Medulla oblongata (tissue), 1 donor: ENCODE measurements at regions not wholly inside any gene's neighbourhood (a gene's known extent, or its start where the extent isn't known, plus 50 kb on each side); places are given as distances from the start of the nearest gene placed in this dataset.

Experiments used
- DNase-seq: peaks from one replicate; pipeline ENCODE4 v3.0.0-alpha.2; 2015; ENCODE audit errors: extremely low spot score

GRCh38 chr1:184141361-184141880 is 89.9 kb downstream of the TSEN15 start:
- DNase-seq, result no peak

DNA sequence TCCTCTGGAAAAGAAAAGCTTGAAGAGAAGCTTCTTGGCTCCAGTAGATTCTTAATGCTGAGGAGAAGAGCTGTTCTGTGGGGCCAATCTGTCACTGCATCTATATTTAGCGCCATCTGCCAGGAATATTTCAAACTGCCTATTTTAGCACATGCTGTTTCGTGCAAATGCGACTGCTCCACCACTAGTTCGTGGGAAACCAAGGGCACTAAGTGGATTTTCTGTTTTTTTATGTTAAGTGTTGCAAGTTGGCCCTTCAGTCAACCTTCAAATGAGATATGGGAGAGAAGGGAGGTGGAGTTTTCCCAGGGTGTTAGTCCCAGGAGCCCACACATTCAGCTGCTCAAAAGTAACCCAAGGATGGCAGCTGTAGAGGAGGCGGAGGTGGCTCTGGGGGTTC is 91.9 kb downstream of the TSEN15 start:
- no peak for DNase-seq

GRCh38 chr1:184145083-184145482 is 93.6 kb downstream of the TSEN15 start:
- no peak for DNase-seq

DNA sequence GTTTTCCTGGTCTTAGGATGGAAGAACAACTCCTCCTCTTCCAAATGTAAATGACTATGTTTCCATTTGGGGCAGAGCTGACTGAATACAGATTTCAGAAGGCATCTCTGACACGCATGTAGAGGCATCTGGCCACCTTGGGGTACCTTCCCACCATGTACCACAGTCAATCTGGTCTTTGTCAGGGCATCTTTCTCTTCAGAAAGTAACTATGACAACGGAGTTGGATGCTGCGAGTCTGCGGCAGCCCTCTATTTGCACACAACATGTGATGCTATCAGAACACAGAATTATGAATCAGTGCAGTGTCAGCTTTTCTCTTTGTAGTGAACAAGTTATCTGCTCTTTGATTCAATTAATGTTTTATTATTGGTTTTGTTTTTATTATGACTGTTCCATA is 94.7 kb downstream of the TSEN15 start:
- no peak for DNase-seq

DNA sequence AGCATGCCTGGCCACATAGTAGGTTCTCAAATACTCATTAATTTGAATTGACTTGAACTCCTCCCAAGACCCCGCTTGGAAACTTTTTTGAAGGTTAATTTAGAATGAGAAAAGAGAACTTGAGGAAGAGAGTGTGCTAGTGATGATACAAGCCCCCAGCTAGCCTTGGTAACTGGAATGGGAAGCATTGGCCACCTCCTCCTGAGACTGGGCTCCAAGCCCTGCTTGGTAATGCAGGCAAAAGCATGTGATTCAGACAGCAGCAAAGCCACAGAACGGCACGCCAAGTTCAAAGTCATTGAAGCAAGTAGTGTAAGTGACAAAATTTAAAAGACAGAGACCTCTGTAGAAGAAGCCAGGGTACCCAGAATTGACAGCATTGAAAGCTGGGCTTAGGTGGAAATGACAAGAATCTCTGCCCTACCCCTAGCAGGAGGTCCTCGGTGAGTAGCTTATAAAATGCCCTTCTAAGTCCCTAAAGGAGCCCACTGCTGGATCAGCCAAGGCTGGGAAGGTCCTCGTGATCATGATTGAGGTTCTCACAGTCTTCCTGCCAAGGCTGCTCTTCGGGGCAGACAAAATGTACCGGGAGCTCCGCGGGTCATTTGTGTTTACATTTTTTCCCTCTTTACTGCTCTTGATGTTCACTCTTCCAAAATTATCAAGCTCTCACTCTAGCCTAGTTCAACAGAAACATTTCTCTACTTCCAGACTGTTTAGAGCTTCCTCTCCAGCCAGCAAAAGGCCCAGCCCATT is 99.4 kb downstream of the TSEN15 start:
- DNase-seq, result peak; percentile 76

- DNase-seq, result no peak
These were observed 100.9 kb downstream of the TSEN15 start for GRCh38 chr1:184152434-184152898.

GRCh38 chr1:184152974-184153373 is 101.4 kb downstream of the TSEN15 start:
- DNase-seq, result no peak

DNA sequence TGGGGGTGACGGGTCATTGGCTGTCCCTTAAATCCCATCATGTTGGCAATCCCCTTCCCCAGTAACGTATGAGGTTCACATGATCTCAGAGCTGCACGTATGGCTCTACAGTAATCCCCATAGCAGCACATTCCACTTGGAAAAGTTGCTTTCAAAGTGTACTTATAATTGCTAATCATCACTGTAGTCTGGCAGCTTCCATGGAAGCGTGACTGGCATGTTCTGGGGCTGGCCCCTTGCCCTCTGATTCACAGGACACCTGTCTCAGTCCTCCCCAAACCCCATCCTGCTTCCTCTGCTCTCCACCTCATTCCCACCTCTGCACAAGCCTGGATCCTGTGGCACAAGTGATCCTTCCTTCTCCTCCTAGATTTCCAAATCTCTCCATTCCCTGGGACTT is 102.2 kb downstream of the TSEN15 start:
- DNase-seq, result no peak

DNA sequence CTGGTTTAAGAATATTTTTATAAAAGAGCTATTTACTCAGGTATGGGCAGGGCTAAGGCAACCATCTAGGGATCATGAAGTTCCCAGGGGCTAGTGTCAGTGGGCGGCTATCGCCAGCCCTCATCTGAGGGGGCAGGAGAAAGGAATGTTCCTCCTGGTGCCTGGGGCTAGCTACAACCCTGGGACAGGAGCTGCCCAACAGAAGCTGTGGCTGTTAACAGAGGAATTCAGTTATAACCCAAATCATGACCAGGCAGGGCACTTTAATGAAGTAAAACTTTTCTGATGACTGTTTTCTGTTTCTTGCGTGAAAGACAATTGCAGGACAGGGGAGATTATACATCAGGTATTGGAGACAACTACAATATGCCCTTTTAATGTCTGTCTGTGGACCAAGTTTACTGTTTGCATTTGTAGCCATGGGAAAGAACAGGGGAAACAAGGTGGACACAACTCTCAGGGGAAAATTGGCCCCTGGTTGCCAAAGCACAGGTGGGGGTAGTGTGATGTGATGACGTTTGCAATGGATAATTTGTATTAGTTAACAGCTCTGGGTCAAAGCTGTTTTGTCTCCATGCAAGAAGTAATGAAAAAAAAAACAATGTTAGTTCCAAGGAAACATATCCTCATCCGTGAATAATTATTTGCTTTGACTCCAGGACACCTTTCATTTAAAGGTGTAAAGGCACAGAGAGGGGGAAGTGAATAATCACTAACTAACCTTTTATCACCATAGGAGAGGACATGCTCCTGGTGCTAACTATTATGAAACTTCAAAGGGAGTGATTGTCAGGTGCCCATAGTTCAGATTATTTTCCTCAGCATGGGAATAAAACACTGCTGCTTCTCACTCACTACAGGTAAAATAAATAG is 105.2 kb downstream of the TSEN15 start:
- no peak for DNase-seq

GRCh38 chr1:184157394-184157742 is 105.8 kb downstream of the TSEN15 start:
- DNase-seq, result no peak

- DNase-seq, result no peak
These were observed 107.6 kb downstream of the TSEN15 start for GRCh38 chr1:184158896-184159681.

DNA sequence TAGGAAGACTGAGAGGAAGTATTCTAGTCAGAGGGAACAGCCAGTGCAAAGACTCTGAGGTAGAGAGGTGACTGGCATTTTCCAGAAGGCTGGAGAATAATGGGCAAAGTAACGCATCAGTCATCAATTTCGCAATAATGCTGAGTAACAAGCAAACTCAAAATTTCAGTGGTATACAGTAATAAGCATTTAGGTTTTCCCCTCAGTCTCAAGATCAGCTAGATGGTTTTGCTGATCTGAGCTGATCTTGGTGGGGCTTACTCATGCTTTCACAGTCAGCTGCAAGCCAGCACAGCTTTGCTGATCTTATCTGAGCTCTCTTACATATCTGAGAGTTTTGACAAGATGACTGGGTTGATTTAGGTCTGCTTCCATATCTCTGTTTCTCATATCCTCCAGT is 108.7 kb downstream of the TSEN15 start:
- DNase-seq, result no peak

DNA sequence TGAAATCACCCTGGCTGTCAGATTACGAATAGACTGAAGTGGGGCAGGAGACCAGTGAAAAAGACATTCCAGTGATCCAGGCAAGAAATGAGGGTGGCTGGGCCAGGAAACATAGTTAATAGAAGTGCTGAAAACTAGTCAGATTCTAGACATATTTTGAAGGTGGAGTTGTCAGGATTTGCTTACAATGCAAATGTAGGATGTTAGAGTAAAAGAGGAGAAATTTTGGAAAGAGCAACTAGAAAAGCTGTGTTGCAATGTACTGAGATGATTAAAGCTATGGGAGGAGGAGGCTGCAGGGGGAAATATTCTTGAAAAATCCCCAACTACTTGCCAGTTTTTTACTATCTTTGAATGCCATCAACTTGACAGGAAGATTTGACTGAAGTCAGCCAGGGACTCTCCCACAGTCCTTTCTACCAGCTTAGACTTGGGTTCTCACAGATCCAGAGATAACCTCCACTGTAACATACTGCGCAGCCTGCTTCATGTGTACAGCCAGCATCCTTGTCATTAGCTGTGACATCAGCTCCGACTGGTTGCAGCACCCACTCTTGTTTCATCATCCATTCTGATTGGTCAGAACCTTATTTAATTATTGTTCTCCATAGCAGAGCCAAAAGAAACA is 109.7 kb downstream of the TSEN15 start:
- DNase-seq, result no peak

DNA sequence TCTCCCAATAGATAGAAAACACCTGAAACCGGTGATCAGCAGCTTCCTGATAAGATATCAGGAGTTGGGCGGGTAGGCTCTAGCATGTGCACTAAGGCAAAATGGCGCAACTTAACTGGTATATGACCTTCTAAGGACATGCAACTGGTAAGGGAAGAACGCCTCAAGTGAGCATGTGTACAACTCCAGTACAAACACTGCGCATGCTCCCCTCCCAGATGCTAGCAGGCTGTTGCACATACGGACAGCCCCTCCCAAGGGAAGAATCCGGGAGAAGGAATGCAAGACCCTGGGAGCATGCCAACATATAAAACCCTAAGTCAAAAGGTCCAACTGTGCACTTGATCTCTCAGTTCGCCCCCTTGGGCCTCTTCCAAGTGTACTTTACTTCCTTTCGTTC is 110.8 kb downstream of the TSEN15 start:
- DNase-seq, result no peak

GRCh38 chr1:184163674-184164465 is 112.3 kb downstream of the TSEN15 start:
- DNase-seq, result no peak

DNA sequence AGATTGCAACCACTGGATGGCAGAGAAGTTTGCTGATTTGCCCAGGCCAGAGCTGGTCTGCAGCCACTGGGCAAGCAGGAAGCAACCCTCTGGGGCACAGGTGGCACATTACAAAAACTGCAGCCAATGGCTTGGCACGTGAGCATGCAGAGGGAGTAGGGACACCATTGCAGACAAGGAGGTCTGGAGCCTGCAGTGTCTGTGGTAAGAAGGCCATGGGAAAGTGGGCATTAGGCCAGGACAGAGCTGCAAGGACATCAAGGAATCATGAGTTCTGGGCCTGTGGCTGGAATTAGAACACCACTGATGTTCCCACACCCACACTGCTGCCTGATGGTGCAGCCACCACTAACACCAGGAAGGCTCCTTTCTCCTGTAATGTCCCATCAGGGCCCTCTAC is 113.0 kb downstream of the TSEN15 start:
- no peak for DNase-seq

DNA sequence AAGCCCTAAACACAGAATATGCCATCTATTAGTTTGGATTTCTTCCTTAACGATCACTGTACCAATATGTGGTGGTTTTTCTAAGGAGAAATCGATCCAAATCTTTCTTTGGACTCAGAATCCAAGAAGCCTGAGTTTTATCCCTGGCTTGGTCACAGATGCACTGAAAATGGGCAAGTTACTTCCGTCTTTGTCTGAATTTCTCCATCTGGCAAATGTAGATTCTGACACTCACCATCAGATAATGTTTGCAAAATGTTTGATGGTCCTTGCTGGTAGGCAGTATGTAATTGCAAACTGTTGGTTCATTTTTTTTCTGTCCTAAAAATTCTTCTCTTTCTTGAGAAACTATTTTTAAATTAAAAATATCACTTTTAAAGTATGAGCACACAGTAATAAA is 115.0 kb downstream of the TSEN15 start:
- no peak for DNase-seq

GRCh38 chr1:184167352-184167751 is 115.8 kb downstream of the TSEN15 start:
- DNase-seq, result no peak

DNA sequence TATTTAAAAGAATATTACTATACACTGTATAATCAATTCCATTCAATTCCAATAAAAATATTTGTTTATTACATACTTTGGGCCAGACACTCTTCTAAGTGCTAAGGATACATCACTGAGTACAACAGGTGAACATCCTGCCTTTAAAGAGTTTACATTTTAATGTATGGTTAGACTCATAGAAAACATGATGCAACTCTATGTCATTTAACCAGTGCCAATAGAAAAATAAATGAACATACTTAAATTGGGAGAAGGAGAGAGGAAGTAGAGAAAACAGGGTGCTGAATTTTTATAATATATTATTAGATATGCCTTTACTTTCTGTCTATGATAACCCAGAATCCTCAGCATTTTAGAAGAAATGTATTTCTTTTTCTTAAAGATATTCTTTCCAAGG is 119.2 kb downstream of the TSEN15 start:
- DNase-seq, result no peak

DNA sequence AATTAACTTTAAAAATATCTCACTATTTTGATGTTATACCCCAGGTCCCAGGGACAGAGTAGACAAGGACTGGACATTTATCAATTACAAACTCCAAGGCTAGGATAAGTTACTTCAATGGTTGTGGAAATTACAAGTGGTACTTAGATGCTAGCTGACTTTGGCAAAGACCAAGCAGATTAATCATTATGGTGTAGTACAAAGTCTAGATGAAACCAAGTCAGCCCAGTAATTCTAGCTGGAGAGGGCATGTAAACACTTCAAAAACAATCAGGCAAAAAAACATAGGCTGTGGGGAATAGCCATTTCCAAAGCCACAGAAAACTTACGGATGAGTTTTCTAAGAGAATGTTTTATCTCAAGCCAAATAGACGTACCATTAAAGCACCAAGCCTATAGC is 124.5 kb downstream of the TSEN15 start:
- DNase-seq, result no peak

- DNase-seq, result no peak
These were observed 129.5 kb downstream of the TSEN15 start for GRCh38 chr1:184181044-184181443.
